GM21528 (cell line): ENCODE measurements at regions not wholly inside any gene's neighbourhood (a gene's known extent, or its start where the extent isn't known, plus 50 kb on each side); places are given as distances from the start of the nearest gene placed in this dataset.
"Not testable (repeated sequence)": the region's sequence is repeated elsewhere in the genome, so short reads cannot be mapped to it uniquely, and the experiment has no call there.

Experiments used
- ATAC-seq: cut with Tn5 transposase; IDR thresholded peaks from one replicate; pipeline ENCODE4 v1.9.1; 2021; ENCODE audit warnings: mild to moderate bottlenecking, moderate library complexity; ENCODE audit not compliant: unreplicated experiment, low FRiP score

GRCh38 chr9:28059192-28059591, 485.9 kb upstream of the C9orf72 start:
- no peak for ATAC-seq

DNA sequence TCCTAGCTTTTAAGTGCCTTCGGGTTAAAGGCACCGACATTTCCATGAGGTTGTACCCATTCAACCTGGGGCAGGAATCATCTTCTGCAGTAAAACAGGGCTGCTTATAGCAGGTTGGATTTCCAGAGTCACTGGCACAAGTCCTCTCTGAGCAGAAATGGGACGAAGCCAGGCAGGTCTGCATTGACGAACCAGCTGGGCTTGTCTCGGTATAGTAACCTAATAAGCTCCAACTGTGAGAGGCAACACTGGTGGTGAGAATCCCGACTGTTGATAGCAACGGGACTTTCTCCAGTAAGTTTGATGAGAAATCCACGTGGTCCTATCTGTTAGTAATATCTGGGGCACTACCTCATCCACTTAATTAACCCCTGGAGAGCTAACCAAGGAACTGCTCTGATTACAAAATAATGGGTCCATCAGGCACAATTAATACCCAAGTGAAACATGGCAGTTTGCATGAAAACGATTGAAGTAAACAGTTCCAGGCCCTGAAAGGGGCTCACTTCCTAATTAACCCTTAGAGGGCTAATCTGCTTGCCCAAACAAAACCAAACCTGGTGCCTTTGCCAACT, 491.0 kb upstream of the C9orf72 start:
- no peak for ATAC-seq

GRCh38 chr9:28073270-28073669, 500.0 kb upstream of the C9orf72 start:
- no peak for ATAC-seq

GRCh38 chr9:28079677-28080076, 506.4 kb upstream of the C9orf72 start:
- ATAC-seq = no peak

GRCh38 chr9:28082671-28083070, 509.4 kb upstream of the C9orf72 start:
- no peak for ATAC-seq

DNA sequence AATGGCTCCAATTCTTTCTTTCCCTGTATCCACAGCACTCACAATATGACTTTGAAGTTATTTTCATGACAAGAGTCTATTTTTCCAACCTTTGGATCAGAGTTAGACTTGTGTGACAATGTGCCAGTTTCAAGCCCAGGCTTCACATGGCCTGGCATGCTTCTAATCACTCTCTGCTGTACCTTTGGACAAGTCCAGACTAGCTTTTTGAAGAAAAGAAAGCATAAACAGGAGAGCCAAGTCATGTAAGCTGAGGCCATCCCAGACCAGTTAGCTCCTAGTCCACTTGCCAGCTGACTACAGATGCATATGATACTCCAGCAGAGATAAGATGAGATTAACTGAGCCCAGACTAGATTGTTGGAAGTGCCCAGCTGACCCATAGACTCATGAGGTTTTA, 513.6 kb upstream of the C9orf72 start:
- no peak for ATAC-seq

DNA sequence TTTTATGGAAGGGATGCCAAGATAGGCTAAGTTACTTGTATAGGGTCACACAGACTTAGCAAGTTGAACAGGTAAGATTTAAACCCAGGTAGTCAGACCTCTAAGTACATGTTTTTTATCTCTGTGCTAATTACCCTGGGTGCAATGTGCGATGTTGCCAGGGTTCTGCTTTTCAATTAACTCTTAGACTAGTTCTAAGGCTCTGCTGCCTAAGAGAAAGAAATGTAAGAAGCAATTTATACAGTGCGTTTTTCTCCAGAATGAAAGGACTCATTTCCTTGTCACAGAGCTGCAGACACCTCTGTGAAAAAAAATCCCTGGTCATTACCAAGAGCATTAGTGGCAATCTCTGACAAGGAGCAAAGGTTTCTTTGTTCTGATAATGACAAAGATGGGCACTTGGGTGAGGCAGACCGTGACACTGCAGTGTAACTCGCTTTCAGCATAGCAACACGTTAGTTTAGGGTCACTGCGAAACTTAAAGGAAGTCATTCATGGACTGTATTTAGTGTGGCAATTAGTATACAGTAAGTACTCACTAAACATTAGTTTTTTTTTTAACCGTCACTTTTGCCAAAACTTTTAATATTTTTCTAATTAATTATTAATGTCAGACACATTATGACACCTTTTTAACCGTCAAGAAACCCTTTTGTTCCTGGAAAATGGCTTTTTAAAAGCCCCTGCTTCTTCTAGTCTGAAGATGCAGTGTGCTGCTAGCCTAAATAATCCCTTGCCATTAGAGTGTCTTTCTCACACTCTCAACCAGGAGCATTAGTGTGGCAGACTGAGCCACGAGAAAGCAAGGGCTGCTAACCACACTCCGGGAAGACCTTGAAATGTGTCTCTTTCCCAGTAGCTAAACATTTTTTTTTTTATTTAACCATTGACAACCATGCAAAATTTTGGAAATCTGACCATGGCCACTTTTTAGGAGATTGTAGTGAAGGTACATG, 520.0 kb upstream of the C9orf72 start:
- ATAC-seq = no peak

GRCh38 chr9:28101509-28101908, 528.2 kb upstream of the C9orf72 start:
- no peak for ATAC-seq

GRCh38 chr9:28105001-28105400, 531.7 kb upstream of the C9orf72 start:
- no peak for ATAC-seq

DNA sequence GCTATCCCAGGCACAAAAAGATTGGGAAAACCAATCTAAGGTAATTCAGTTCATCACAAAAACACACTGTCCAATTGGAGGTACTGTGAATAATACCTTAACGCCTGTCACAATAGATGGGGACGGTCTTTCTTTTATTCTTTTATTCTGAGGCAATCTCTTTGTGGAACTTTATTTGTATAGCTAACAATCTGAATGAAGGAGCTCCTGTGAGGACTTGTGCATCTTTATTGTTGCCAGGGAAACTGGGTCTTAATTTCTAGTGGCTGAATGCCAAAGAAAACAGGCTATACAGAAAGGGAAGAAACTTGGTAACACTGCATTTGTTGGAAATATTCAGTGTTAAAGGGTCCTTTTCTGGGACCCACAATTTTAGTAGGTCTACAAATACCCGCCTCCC, 546.9 kb upstream of the C9orf72 start:
- ATAC-seq = no peak

DNA sequence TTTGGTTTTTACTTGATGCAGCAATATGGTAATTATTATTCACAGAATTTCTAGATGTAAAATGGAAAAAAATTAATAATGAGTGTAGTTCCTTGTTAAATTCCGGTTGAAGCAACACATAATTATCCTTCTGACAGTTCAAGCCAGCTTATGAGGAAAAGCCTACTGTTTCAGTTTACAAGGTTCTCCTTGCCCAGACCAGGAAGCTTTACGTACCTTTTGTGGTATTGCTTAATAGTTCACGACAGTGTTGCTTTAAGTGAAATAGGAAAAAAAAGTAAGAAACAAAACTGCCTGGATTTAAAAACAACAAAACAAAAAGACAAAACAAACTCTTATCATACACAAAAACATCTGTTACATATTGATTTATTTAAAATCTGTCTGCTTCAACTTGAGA, 547.3 kb upstream of the C9orf72 start:
- ATAC-seq = no peak

DNA sequence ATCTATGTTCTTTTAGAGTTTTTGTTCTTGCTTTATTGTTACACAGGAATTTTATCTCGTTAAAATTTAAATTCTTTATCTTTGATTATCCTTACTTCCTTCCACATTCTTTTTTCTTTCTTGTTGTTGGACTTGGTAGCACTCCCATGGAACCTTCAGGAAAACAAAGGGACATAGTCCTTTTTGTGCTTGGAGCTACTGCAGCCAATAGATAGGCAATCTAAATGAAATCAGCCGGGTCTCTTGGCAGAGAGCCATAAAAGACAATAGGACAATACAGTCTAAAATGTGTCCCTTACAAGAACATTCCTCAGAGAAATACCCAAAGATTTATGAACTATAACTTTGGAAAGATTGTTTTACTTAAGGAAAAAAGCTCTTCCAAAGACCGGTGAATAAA, 548.1 kb upstream of the C9orf72 start:
- no peak for ATAC-seq

- no peak for ATAC-seq
Measured at GRCh38 chr9:28124917-28125316, 551.6 kb upstream of the C9orf72 start.

GRCh38 chr9:28127101-28127500, 553.8 kb upstream of the C9orf72 start:
- no peak for ATAC-seq

GRCh38 chr9:28134446-28134976, 561.2 kb upstream of the C9orf72 start:
- ATAC-seq = no peak

GRCh38 chr9:28135549-28135948, 562.3 kb upstream of the C9orf72 start:
- ATAC-seq = no peak

GRCh38 chr9:28136113-28136512, 562.8 kb upstream of the C9orf72 start:
- no peak for ATAC-seq

DNA sequence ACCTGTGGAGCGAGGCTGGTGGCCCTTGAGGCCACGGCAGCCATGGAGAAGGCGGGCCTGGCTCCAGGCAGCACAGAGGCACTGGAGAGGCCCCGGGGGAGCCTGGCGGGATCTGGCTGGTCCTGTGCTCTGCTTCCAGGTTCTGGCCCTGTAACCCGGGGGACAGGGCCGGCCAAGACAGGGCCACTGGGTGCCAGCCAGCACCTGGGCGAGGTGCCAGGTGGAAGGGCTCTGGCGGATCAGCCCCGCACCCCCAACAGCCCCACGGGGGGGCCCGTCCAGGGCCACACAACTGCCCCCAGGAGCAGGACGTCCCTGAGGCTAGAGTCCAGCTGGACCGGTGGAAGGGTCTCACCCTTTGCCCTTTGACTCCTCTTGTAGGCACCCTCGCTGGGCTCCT, 574.1 kb upstream of the C9orf72 start:
- not testable (repeated sequence) for ATAC-seq

- ATAC-seq = not testable (repeated sequence)
Measured at GRCh38 chr9:28147923-28148597, 574.8 kb upstream of the C9orf72 start.

DNA sequence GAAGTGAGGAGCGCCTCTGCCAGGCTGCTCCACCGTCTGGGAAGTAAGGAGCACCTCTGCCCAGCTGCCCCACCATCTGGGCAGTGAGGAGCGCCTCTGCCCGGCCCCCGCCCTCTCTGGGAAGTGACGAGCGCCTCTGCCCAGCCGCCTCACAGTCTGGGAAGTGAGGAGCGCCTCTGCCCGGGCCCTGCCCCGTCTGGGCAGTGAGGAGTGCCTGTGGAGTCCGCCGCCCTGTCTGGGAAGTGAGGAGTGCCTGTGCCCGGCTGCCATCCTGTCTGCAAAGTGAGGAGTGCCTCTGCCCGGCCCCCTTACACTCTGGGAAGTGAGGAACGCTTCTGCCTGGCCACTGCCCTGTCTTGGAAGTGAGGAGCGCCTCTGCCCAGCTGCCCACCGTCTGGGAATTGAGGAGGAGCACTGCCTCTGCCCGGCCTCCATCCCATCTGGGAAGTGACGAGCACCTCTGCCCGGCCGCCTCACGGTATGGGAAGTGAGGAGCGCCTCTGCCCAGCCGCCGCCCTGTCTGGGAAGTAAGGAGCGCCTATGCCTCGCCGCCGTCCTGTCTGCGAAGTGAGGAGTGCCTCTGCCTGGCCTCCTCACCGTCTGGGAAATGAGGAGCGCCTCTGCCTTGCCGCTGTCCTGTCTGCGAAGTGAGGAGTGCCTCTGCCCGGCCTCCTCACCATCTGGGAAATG, 576.2 kb upstream of the C9orf72 start:
- not testable (repeated sequence) for ATAC-seq

DNA sequence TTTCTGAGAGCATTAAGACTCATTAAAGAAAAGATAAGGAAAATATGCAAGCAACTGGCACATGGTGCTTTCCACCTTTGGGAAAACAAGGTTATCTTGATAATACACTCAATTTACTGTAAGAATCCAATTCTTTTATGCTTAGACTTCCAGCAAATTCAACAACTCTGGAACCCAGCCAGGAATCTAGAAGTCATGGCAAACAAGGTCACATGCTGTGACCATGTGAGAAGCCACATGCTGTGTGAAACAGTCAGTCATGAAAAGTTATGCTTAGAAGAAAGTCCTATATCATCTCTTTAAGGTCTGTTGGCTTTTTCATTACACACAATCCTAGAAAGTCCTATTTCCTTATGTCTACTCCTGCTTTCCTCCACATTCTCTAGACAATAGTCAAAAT, 581.8 kb upstream of the C9orf72 start:
- no peak for ATAC-seq
